ENCODE measurements at regions not wholly inside any gene's neighbourhood (a gene's known extent, or its start where the extent isn't known, plus 50 kb on each side); places are given as distances from the start of the nearest gene placed in this dataset.

GRCh38 chr1:87568911-87569310, 240.2 kb downstream of the LMO4 start:
- DNase-seq: no peak

GRCh38 chr1:87572008-87572407, 243.3 kb downstream of the LMO4 start:
- no peak for DNase-seq

GRCh38 chr1:87572891-87573290, 244.2 kb downstream of the LMO4 start:
- no peak for DNase-seq

GRCh38 chr1:87575528-87575927, 246.8 kb downstream of the LMO4 start:
- DNase-seq: no peak

- DNase-seq: no peak
Measured at GRCh38 chr1:87578464-87578863, 249.8 kb downstream of the LMO4 start.

DNA sequence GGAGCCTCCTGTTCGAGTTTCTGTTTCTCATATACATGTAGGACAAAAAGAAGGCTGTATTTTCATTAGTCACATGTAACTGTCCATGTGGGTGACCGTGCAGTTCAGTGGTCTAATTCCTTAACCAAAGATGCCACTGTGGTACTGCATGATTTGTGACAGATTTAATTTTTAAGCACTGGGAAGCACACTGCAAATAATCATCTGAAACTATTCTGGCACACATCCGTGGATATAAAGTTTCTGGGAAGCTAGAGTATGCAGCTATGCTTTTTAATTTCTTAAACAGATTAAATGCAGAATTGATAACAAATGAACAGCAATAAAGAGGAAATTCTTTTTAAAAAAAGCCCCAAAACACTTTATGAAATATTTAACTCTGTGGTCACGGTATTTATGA, 254.8 kb downstream of the LMO4 start:
- no peak for DNase-seq

GRCh38 chr1:87584586-87584985, 255.9 kb downstream of the LMO4 start:
- no peak for DNase-seq

DNA sequence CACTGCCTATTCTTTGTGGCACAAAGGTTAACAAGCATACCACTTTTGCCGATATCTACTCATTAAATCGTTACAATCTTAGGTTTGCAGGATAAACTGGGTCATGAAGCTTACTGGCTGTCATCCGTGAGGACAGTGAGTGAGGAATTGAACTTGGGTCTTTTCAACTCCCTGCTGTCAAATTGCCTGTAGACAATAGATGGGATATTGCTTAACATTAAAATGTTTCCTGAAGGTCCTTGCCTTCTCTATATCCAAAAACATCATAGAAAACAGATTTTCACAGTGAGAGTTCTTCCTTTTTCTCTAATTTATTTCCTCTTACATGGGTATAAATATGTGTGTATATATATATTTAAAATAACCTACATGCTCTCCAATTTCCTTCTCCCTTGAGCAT, 257.8 kb downstream of the LMO4 start:
- DNase-seq: no peak

DNA sequence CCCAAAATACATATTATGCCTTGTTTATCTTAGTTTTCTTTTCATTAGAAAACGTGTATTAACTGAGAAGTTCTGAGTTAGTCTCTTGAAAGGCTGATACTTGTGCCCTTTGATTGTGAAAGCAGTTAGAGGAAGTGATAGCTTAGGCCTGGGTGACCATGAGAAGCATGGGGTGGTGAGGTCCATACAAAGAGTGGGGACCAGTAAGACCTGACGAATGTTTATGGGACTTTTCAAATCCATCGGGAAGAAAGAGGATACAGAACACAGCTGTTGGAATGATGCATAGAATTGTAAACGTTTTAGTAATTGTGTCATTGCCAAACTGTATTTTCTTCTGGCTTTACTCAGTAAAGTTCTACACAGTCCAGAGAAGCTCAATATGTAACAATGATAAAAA, 259.8 kb downstream of the LMO4 start:
- DNase-seq: no peak

DNA sequence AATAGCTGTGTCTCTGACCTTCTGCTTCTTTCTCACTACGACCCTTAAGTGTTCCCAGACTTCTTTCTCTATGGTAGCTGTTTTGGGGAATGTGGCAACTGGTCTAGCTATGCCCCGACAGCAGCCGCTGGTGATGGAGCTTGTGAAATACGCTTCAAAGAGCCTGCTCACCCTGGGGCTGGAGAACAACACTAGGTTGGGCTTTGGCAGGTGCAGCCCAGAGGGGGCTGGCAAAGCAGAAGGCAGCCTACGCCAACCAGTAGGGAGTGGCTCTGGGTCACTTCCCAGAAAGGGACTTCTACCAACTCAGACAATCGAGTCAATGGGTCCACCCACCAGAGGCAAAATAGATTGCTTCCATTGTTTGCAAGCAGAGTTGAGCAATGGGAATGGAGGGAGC, 262.8 kb downstream of the LMO4 start:
- DNase-seq: no peak

DNA sequence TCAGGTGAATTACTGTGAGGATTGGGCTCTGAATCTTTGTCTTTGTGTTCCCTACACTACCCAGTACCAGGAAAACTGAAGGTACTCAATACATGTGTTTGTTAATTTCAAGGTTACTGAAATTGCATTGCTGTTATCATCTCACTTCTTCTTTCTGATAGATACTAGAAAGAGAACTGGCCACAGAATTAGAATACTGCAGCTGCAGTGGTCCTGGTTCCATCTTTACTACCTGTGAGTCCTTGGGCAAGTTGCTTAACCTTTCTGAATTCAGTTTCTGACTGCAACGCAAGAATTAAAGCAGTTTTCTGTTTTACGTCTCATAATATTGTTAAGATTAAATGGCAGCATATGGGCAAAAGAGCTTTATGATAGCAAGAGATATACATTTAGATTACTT, 263.5 kb downstream of the LMO4 start:
- DNase-seq: no peak

DNA sequence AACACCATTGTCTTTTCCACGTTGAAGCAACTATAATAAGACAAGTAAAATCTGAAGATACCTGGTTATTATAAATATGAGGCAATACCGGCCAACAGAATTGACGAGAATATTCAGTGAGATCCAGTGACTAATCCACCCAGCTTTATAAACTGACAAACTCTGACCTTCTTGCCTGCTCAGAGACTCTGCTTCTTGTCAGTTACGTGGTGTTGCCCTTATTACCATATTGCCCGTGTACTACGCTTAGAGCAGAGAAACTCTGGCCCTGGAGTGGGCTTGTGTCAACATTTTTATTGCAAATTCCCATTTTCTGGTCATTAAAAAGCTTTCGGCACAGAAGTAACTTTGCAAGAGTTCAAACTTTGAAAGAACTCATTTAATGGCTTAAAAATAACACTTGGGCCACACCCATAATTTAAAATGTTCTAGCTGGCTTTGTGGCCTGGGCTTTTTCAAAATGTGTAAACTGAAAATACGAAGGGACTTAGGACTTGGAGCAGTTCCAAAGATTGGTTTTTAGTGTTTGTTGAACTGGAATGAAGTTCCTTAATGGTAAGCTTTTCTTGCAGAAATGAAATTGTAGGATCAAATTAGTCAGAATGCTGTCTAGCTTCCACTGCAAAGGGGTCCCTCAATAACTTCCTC, 266.2 kb downstream of the LMO4 start:
- no peak for DNase-seq

DNA sequence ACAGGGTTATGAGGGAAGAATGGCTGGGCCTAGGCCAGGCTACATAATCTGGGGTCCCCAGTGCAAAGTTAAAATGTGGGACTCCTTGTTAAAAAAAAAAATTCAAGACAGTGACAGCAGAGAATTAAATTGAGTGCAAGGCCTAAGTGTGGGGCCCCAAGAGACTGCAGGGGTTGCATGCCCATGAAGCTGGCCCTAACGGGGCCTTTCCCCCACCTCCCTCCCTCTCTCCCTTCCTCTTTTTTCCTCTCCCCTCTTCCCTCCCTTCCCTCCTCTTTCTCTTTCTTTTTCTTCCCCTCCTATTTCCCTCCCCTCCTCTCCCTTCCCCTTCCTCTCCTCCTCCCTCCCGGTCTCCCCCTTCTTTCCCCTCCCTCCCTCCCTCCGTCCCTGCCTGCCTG, 266.7 kb downstream of the LMO4 start:
- DNase-seq: no peak

DNA sequence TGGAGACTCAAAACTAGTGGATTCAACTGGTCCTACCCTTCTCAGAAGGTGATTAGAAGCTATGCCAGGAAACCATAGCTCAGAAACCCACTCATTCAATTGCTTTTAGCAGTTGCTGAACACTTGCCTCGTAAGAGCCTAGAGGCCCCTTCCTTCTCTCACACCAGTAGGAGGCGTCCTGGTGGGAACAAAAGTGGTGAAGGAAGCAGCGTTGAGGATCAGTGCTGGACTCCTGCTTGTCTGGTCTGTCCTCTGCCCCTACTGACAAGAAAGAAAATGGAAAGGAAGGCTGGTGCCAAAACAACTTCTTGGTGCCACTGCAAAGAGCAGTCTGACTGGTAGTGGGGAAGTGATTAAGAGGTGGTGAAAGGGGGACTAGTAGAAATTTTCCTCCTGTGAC, 269.7 kb downstream of the LMO4 start:
- no peak for DNase-seq

- DNase-seq: no peak
Measured at GRCh38 chr1:87599569-87599968, 270.9 kb downstream of the LMO4 start.

GRCh38 chr1:87600055-87600850, 271.6 kb downstream of the LMO4 start:
- DNase-seq: no peak

- DNase-seq: no peak
Measured at GRCh38 chr1:87600854-87601253, 272.2 kb downstream of the LMO4 start.

DNA sequence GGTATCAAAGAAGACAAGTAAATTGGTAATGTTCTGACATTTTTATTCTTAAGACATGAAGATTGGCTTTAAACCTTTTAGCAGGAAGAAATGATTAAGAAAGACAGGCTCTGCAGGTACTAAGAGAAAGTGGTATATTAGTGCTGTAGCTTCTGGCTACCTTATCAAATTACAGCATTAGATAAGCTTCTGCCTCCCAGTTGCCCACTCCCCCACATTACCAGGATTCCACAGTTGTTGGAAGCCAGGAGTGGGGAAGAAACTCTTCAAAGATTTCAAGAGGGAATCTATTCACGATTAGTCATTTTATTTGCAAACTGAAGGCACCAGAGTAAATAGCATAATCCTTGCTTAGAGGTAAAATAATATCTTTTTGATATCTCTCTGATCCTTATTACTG, 274.9 kb downstream of the LMO4 start:
- DNase-seq: no peak

- no peak for DNase-seq
Measured at GRCh38 chr1:87612956-87613355, 284.3 kb downstream of the LMO4 start.

- no peak for DNase-seq
Measured at GRCh38 chr1:87615491-87615890, 286.8 kb downstream of the LMO4 start.

- no peak for DNase-seq
Measured at GRCh38 chr1:87615901-87616300, 287.2 kb downstream of the LMO4 start.

DNA sequence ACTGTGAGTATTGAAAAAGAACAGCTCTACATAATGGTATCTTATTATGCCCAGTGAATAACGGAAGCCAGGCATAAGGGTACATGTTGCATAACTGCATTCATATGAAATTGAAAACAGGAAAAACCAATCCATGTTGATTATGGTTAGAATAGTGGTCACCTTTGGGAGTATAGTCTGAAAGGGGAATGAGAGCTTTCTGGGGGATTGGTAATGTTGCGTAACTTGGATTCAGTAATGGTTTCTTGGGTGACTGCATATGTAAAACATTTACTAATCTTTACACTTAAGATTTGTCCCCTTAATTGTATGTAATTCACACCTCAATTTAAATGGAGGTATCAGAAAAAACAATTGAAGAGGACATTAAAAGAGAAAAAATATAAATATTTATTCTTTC, 292.1 kb downstream of the LMO4 start:
- DNase-seq: no peak

GRCh38 chr1:87629673-87630072, 301.0 kb downstream of the LMO4 start:
- no peak for DNase-seq

- no peak for DNase-seq
Measured at GRCh38 chr1:87632232-87632631, 303.6 kb downstream of the LMO4 start.
